ENCODE measurements at regions not wholly inside any gene's neighbourhood (a gene's known extent, or its start where the extent isn't known, plus 50 kb on each side); places are given as distances from the start of the nearest gene placed in this dataset.

GRCh38 chr20:51095633-51096521 lies 73.0 kb upstream of the KCNG1 start:
- intact Hi-C loops (cut with DNase I), result no loop called here
- Histone ChIP-seq H3K27ac (no peak overlapping the region), H3K36me3 (replicated peaks in 1 of 2) (no peaks in the 10 kb centered on the region), H3K4me3 (no peak overlapping the region), H3K4me1 (replicated peaks in 1 of 2) (no peaks in the 10 kb centered on the region), H3K27me3 (peaks cover 15% of the 10 kb centered on the region), H3K9me3 (replicated peaks in 1 of 3) (no peaks in the 10 kb centered on the region)
- no peak for DNase-seq
- TF ChIP-seq CTCF (IDR thresholded peaks at IDR 0.05), result no peak
- WGBS, 4 donors, result 57 to 66% (median 59%) methylated on average over 7 of the region's 7 CpGs

DNA sequence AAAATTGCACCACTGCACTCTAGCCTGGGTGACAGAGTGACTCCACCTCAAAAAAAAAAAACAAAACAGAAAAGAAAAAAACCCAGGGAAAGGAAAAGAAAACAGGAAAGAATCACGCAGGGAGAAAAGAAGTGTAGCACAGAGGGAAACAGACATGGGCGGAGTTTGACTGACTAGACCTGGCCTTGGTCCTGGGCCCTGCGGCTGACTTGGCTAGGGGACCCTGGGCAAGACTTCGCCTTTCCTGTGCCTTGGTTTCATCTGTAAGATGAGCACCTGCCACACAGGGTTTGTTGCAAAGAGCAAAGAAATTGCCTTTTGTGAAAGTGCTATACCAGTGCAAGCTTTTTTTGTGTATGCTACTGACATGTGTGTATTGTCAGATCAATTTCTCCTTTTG lies 71.3 kb upstream of the KCNG1 start:
- intact Hi-C loops (cut with DNase I), result no loop called here
- no peak for TF ChIP-seq POLR2A (IDR thresholded peaks at IDR 0.05)
- no peak for TF ChIP-seq CTCF (IDR thresholded peaks at IDR 0.05)
- Histone ChIP-seq H3K9me3 (replicated peaks in 1 of 3) (no peaks in the 10 kb centered on the region), H3K4me1 (replicated peaks in 1 of 2) (no peaks in the 10 kb centered on the region), H3K27me3 (peaks cover 27% of the 10 kb centered on the region), H3K36me3 (replicated peaks in 1 of 2) (no peaks in the 10 kb centered on the region), H3K4me3 (no peak overlapping the region), H3K27ac (no peak overlapping the region)
- WGBS, 4 donors, result 30 to 44% (median 35%) methylated on average over 4 of the region's 4 CpGs
- DNase-seq, result no peak

- Histone ChIP-seq H3K4me1 (replicated peaks in 1 of 2) (no peaks in the 10 kb centered on the region), H3K4me3 (no peak overlapping the region), H3K27ac (no peak overlapping the region), H3K9me3 (replicated peaks in 1 of 3) (no peaks in the 10 kb centered on the region), H3K27me3 (peaks cover 27% of the 10 kb centered on the region), H3K36me3 (replicated peaks in 1 of 2) (no peaks in the 10 kb centered on the region)
- TF ChIP-seq CTCF (IDR thresholded peaks at IDR 0.05), result no peak
- no peak for TF ChIP-seq POLR2A (IDR thresholded peaks at IDR 0.05)
- no peak for DNase-seq
- intact Hi-C loops (cut with DNase I), result no loop called here
- WGBS, 4 donors, result 51 to 67% (median 57%) methylated on average over 6 to 7 of the region's 7 CpGs
Observed at GRCh38 chr20:51093240-51093763, 70.4 kb upstream of the KCNG1 start.

- TF ChIP-seq CTCF (IDR thresholded peaks at IDR 0.05), result no peak
- no peak for TF ChIP-seq POLR2A (IDR thresholded peaks at IDR 0.05)
- intact Hi-C loops (cut with DNase I), result no loop called here
- no peaks in the 10 kb centered on the region for H3K36me3 ChIP-seq (replicated peaks in 1 of 2)
- 20 to 41% (median 31%) methylated on average over 4 of the region's 4 CpGs for WGBS, 4 donors
- no peaks in the 10 kb centered on the region for H3K4me1 ChIP-seq (replicated peaks in 1 of 2)
- H3K27ac ChIP-seq, result no peak overlapping the region
- peaks cover 27% of the 10 kb centered on the region for H3K27me3 ChIP-seq
- no peaks in the 10 kb centered on the region for H3K9me3 ChIP-seq (replicated peaks in 1 of 3)
- no peak for DNase-seq
- no peak overlapping the region for H3K4me3 ChIP-seq
Observed at GRCh38 chr20:51092338-51092737, 69.4 kb upstream of the KCNG1 start.

Data from adrenal gland (tissue), 9 donors.